NCI-H748 treated with DMSO at 0.1 percent for 48 hours (cell line): ENCODE measurements at regions not wholly inside any gene's neighbourhood (a gene's known extent, or its start where the extent isn't known, plus 50 kb on each side); places are given as distances from the start of the nearest gene placed in this dataset.

Experiments used
- DNase-seq: peaks from one replicate; lab custom pipeline; 2025; lab: John Stamatoyannopoulos, UW

- peak; percentile 13 for DNase-seq
Observed at GRCh38 chr1:38258085-38258627, 211.6 kb upstream of the POU3F1 start.

DNA sequence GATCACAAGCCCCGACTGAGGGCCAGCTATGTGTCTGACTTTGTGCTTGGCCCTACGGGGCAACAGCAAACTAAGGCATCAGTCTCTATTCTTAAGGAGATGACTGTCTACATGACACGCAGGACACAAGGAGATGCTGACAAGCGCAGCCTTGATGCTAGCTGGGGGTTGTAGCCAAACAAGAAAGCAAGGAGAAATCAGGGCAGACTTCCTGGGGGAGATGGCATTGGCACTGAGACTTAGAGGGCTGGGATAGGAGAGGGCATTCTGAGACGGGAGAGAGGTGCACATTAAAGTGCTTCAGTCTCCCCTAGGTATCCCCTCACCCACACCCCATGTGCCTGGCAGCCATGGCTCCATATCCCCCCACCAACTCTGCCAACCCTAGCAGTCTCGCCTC is 210.8 kb upstream of the POU3F1 start:
- DNase-seq: no peak

GRCh38 chr1:38256072-38256471 is 209.5 kb upstream of the POU3F1 start:
- DNase-seq: no peak

DNA sequence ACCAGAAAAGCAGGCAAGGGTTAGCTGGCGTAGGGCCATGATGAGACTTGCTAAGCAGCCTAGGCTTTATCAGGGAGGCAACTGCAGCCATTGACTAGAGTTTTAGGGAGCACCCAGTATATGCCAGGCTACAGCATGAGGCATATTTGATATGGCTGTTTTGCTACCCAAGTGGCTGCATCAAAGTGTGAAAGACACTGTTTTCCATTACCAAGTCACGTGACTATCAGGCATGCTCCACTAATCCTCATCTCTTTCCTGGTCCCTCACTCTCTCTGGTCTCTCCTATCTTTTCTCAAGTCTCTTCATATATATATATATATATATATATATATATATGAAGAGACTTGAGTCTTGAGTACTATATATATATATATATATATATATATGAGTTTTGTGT is 206.7 kb upstream of the POU3F1 start:
- DNase-seq: no peak

DNA sequence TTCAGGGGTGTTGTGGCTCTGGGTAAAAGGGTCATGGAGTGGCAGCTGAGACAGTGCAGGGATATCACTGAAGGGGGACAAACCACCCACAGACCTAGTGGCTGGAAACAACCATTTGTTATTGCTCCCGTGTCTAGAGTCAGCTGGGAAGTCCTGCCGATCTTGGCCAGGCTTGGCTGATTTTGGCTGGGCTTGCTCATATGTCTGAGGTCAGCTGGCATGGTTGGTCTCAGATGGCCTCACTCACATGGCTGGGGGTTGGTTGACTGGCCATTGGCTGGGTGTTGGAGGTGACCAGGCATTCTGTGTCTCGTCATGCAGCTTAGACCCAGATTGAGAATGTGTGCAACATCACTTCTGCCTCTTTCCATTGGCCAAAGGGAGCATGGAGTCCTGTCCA is 203.8 kb upstream of the POU3F1 start:
- DNase-seq: no peak

DNA sequence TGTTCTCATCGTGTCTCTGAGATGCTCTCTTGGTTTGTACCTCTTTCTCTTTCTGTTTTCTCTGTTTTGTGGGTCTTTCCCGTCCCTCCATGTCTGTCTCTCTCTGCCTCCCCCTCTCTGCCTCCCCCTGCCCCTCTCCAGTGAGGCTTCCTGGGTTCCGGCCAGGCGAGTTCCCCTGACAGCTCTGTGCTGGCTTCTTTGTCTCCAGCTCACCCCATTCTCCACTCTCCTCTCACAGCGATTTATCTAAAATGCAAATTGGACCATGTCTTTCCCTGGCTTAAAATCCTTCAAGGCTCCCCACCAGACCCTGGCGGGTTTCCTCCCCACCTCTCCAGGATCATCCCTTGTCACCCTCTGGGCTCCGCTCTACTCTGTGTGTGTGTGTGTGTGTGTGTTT is 202.4 kb upstream of the POU3F1 start:
- no peak for DNase-seq

GRCh38 chr1:38246955-38247952 is 200.7 kb upstream of the POU3F1 start:
- DNase-seq: peak; percentile 44

GRCh38 chr1:38244218-38244845 is 197.7 kb upstream of the POU3F1 start:
- DNase-seq: no peak

GRCh38 chr1:38243106-38243505 is 196.5 kb upstream of the POU3F1 start:
- DNase-seq: no peak

- DNase-seq: no peak
Observed at GRCh38 chr1:38242506-38242905, 195.9 kb upstream of the POU3F1 start.

GRCh38 chr1:38241594-38242334 is 195.2 kb upstream of the POU3F1 start:
- no peak for DNase-seq

DNA sequence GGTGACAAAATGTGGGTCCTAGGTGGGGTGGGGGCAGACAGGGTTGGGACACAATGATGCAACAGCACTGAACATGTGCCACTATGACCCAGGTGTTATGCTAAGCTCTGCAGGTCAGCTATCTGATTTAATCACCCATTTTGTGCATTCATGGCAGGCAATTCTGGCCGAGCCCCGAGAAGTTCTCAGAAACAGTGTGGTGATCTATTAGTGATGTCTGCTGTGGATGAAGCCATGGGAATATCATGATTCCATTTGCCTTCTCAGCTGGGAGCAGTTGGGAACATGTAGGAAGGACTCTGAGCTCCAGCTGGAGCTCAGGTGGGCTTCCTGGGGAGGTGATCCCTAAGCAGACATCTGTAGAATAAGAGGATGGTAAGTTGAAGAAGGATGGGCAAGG is 194.0 kb upstream of the POU3F1 start:
- DNase-seq: no peak

DNA sequence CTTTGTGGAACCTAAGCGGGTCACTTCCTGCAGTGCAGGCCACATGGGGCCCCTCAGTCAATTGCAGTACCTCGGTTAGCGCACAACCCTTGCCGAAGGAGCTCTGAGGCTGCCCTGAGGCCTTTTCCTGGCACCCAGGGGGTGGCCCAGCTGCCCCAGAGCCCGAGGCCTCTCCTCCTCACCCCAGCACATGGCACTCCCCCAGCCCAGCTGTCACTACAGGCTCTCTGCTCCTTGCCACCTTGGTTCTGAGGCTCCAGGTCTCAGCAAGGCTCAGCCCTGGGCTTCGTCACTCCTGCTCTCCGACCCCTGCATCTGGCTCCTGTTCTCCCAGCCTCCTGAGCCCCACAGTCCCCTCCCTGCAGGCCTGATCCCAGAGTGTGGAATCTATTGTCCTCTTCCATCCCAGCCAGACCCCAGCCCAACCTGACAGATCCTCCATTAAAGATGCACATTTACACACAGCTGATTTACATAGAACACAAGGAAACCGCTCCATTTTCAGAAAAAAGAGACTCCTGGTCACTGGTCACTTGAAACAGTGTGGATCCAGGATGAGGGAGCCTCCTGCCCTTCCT is 192.8 kb upstream of the POU3F1 start:
- no peak for DNase-seq

GRCh38 chr1:38238294-38238693 is 191.7 kb upstream of the POU3F1 start:
- DNase-seq: no peak

- no peak for DNase-seq
Observed at GRCh38 chr1:38235705-38236104, 189.1 kb upstream of the POU3F1 start.

DNA sequence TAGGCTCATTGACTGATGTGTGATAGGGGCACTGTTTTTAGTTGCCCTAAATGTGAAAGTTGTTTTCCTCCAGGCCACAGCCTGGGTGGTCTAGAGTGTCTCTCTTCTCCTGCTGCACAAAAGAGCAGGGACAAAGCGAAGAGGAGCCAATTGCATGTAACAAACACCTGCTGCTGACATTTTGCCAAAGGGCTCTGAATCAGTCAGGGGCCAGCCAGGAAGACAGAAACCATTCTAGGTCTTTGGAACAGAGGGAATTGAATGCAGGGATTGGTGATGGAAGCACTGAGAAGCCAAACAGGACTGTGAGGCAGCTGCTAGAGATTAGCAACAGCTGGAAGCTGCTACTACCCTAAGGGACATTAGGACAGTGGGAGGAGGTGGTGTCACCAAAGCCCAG is 185.3 kb upstream of the POU3F1 start:
- DNase-seq: no peak

DNA sequence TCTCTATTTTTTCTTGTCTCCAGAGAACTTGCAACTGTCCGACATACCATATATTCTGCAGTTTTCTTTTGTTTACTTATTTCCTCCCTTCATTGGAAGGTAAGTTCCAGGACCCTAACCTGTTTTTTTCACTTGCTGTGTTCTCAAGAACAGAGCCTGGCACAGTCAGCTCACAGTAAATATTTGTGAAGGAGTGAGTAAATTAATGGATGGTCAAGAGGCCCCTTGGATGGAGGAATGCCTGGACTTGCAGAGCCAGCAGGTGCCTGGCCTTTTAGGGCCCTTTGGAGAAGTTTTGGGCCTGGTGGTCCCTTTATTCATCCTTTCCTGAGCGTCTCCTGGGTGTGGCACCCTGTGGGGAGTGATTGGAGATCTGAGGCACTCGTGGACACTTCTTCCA is 182.1 kb upstream of the POU3F1 start:
- DNase-seq: no peak

- DNase-seq: no peak
Observed at GRCh38 chr1:38225745-38226144, 179.2 kb upstream of the POU3F1 start.

DNA sequence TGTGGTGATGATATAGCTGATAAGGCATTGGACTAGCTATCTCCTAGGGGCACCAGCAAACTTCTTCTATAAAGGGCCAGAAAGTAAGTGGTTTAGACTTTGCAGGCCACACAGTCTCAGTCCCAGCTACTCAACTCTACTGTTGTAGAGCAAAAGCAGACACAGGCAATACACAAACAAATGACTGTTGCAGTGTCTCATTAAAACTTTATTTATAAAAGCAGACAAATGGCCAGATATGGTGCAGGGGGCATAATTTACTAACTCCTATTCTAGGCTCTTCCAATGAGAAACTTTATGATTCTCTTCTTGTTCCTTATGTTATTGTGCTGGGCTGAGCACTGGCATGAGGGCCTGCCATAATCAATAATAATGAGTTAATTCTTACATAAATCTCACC is 176.8 kb upstream of the POU3F1 start:
- DNase-seq: no peak

DNA sequence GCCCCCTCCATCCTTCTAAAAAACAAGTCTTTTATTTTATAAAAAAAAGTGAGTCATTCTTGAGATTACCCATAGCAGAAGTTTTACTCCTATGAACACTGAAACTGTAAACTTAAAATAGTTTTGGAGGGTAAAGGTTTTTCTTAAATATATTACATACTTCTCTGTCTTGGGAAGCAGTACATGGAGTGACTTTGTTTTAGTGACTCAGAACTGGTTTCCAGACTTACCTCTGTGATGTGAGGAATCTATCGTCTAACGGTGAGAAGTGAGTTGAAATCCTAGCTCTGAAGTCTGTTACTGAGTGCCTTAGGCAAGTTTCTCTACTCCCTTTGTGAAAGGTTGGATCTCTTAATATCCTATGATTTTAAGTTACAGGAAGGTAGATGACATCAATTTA is 176.3 kb upstream of the POU3F1 start:
- DNase-seq: no peak

DNA sequence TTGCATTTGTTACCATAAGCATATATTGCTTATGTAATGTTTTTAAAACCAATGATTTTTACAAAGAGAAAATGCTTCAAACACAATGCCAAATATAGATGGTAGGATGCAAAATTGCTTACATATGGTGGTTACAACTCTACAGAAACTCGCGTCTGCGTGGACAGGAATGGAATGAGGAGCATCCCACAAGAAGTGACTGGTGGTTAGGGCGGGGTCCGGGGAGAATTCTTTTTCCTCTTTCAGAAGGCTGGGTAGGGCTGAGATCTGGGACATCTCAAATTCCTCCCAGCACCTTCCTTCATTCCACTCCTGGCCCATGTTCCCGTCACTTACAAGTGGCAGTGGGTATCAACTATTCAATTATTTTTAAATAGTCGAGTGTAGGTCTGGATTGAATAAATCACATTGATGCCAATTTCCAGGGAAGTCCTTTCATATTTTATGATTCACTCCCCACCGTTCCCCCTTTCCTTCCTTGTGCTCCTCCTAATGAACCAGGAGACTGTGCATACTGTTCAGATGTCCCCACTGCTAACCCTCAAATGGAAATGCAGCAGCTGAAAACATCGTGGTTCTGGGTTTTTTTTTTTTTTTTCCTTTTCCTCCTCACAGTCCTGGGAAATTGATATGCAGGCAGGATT is 174.5 kb upstream of the POU3F1 start:
- no peak for DNase-seq

DNA sequence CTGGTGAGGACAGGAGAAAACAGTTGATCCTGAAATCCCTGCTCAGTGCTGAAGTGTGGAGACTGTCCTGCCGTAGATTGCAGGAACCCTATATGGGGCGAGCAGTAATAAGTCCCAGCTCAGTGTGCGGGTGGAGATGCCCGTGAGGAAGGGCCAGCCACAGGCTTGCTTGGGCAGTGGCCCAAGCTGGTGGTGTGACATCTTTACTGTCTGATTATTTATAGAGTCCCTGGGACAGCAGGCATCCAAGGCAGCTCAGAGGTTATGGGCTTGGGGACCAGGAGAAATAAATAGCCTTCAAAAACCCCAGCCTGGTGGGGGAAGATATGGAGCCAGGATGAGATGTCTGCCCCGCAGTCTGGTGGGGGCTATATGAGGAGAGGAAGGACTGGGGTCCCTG is 170.7 kb upstream of the POU3F1 start:
- DNase-seq: no peak
